HuH-7 (cell line): ENCODE measurements at regions not wholly inside any gene's neighbourhood (a gene's known extent, or its start where the extent isn't known, plus 50 kb on each side); places are given as distances from the start of the nearest gene placed in this dataset.

Source experiments
- DNase-seq: peaks from one replicate; pipeline ENCODE4 v3.0.0; 2011; ENCODE audit warnings: low spot score

GRCh38 chr11:128193615-128194014, 393.7 kb downstream of the ETS1 start:
- no peak for DNase-seq

DNA sequence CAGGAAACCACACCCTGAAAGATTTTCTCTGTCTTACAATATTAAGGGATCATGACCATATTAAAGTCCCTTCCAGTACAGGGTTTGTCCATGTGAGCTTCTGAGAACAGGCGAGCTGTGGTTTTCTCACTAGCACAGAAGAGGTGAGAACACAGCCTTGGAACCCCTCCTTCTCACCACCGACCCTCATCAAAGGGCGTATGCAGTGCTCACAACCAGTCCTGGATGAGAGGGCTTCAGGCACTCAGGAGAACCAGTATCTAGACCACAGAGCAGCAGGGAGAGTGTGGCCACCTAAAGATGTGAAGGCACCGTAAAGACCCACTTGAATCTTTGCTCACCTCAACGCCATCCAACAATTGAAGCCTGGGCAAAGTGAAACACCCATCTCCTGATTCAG, 397.0 kb downstream of the ETS1 start:
- no peak for DNase-seq

GRCh38 chr11:128189823-128190222, 397.5 kb downstream of the ETS1 start:
- no peak for DNase-seq

- DNase-seq: no peak
Observed at GRCh38 chr11:128188346-128189004, 398.9 kb downstream of the ETS1 start.

DNA sequence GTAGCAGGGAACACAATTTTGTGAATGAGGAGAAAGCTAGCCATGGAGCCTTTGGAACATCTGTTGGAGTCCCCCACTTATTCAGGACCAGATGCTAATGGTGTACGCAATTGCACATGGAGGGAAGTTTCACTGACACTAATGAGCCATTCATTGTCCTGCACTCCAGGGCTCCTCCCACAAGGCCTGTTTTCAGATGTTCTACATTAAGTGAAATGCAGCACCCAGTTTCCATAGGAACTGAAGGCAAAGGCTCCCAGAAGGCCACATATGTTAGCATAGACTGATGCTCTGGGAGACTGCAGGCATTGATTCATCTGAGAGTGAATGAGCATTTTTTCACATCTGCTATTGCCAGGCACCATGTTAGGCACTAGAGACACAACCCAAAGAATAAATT, 399.5 kb downstream of the ETS1 start:
- no peak for DNase-seq

- no peak for DNase-seq
Observed at GRCh38 chr11:128187377-128187776, 400.0 kb downstream of the ETS1 start.

GRCh38 chr11:128184981-128185380, 402.4 kb downstream of the ETS1 start:
- DNase-seq: no peak

GRCh38 chr11:128182844-128183243, 404.5 kb downstream of the ETS1 start:
- DNase-seq: no peak

DNA sequence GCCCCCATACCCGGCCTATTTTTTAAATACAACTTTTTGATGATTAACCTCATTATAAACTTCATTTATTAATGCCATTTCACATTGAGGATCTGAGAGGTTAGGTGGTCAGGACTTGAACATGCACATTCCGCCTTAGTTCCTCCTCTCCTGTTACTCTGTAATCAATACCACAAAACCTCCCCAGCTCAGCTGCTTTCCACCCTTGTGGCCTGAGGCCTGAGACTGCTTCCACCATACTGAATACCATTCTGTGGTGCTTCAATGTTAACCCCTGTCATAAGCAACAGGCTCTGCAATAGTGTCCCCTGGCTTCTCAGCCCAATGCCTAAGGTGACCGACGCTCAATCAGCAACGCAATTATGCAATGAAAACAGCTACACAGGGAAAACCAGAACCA, 405.4 kb downstream of the ETS1 start:
- DNase-seq: no peak

- DNase-seq: no peak
Observed at GRCh38 chr11:128181088-128181480, 406.3 kb downstream of the ETS1 start.

DNA sequence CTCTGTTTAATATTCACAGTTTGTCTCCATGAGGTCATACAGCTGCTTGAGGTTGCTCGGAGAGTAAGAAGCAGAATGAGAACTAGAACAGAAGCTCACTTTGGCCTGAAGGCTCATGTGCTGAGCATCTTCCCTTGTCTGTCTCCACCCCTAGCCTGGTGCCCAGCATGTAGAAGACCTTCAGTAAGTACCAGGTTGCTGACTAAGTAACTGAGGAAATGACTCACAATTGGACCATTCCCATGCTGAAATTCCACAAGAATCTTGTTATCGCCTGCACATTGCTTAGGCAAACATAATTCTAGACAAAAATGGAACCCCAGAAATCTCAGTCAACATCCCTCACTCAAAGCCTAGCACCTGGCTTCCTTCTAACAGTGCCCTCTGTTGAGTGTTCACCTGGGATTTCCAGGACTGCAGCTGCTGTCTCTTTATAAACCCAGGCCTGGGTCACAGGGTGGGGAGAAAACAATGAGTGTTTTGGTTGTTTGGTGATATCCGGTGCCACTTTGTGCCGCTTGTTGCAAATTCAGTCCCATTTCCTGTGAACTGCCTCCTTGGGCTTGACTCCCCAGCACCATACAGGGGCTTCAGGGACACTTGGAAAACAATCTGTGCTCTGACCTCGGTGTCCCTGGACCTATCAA, 406.8 kb downstream of the ETS1 start:
- DNase-seq: no peak

- DNase-seq: no peak
Observed at GRCh38 chr11:128179512-128179911, 407.8 kb downstream of the ETS1 start.

- DNase-seq: no peak
Observed at GRCh38 chr11:128179039-128179438, 408.3 kb downstream of the ETS1 start.

DNA sequence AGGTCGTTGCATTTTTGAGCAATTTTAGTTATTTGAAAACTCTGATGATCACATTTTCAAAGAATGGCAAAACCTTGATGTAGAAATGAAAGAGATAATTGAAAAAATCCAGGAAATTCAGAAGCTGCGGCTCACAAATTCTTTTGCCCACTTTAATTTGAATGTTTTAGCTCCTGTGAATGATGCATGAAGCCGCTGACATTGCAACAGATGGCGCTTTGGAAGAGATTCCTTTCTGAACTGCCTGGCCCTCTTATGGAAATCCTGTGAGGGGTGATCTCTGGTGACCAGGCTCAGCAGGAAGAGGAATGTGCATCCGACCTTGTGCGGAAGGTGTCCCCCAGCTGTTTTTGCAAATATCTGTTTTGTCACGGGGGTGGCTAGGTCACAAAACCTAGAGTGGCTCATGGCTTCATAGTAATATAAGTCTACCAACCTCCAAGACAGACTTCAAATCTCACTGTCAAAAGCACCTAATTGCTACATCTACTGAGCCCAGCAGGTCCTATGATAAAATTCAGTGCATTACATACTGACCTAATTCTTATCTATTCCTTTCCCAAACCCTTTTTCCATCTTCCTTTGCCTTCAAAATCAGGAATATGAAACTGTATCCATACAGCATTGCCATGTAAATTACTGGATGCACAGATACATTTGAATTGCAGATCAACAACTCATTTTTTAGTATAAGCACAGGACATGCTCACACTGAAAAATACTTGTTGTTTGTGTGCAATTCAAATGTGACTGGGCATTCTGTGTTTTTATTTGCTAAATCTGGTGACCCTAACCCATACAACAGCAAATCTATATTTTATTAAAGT, 412.7 kb downstream of the ETS1 start:
- DNase-seq: no peak

DNA sequence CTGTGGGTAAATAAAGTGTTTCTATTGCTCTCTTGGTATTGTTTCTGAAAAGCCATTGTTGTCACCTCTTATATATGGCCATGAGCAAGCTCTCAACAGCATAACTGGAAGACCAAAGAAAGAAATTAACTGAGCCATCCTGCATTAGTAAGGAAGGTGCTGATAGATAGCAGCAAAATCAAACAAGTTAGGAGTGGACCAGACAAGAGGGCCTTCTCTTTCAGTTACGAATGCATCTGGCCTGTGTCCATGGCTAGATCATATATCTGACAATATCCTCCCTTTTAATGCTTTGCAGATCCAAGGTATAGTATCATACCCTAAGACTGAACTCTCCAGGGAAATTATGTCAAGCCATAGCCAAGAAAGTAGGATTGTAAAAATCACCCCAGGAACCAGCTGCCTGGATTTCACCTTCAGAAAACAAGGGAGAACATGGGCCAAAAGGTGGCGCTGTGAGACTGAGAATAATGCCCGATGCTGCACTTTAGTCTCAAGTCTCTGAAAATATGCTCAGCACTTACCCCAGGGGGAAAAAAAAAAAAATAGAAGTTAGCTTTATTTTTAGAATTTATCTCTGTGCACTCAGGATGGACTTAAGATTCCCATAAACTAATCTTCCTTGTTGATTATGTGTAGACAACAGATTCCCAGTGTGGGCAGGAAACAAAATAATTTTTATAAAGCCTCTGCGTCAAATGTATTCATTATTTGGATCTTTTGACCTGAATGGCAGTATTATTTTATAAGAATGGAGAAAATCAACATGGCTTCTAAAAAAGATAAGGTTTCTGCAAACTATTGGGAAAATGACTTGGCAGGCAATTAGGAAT, 415.1 kb downstream of the ETS1 start:
- peak; percentile 40 for DNase-seq

GRCh38 chr11:128171506-128171905, 415.9 kb downstream of the ETS1 start:
- no peak for DNase-seq

- DNase-seq: no peak
Observed at GRCh38 chr11:128165572-128165971, 421.8 kb downstream of the ETS1 start.

- no peak for DNase-seq
Observed at GRCh38 chr11:128164080-128164741, 423.1 kb downstream of the ETS1 start.

DNA sequence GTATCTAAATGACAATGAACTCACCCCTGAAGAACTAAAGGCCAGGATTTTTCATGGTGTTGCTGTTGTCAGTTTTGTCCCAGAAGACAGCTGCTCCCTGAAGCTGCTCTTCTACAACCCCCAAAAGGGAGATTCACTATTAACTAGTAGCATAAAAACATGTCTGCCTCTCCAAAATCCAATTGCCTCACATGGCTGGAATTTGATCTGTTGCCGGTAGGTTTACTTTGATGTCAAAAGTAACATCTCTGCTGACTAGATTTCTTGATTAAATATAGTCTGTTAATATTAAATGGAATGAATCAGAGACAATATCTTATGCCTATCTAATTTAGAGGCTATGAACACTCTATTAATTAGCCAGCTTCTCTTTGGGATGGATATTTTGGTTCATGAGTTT, 425.4 kb downstream of the ETS1 start:
- no peak for DNase-seq

- DNase-seq: no peak
Observed at GRCh38 chr11:128161436-128161835, 425.9 kb downstream of the ETS1 start.

DNA sequence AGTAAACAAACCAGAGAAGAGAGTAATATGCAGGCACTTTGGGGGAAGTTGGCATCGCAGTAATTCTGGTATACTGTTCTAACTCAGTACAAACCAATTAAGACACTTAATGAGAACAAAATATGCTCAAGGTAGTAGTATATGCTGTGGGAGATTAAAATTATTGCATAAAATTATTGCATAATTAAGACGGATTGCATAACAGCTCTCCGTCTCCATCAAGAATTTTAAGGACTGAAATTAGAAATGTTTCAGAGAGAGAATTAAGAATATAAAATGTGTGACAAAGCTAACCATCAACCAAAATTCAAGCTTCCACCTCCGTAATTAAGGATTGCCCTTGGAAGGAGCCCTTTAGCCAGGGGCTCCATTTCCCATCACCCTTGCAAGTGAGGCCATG, 428.5 kb downstream of the ETS1 start:
- DNase-seq: no peak
